BLaER1 treated with 17β-estradiol and CSF1 and Interleukin-3, amounts not matched to agents 10 nM and 100 nM (cell line): ENCODE measurements at regions not wholly inside any gene's neighbourhood (a gene's known extent, or its start where the extent isn't known, plus 50 kb on each side); places are given as distances from the start of the nearest gene placed in this dataset.

Source experiments
- H3K27ac ChIP-seq, 11 experiments: shearing (Covaris generic); formaldehyde crosslinking; 2 replicates each; pipeline ENCODE4 v1.8.1; 2022
- H3K27me3 ChIP-seq, 11 experiments: shearing (Covaris generic); formaldehyde crosslinking; 2 replicates each; pipeline ENCODE4 v1.8.1; 2022
- H3K36me3 ChIP-seq, 11 experiments: shearing (Covaris generic); formaldehyde crosslinking; 2 replicates each; pipeline ENCODE4 v1.8.1; 2022
- H3K4me1 ChIP-seq, 10 experiments: shearing (Covaris generic); formaldehyde crosslinking; 2 replicates each; pipeline ENCODE4 v1.8.1; 2022
- H3K4me2 ChIP-seq, 11 experiments: shearing (Covaris generic); formaldehyde crosslinking; 2 replicates each; pipeline ENCODE4 v1.8.1; 2022
- H3K4me3 ChIP-seq, 10 experiments: shearing (Covaris generic); formaldehyde crosslinking; 2 replicates each; pipeline ENCODE4 v1.8.1; 2022
- H3K9ac ChIP-seq, 11 experiments: shearing (Covaris generic); formaldehyde crosslinking; 2 replicates each; pipeline ENCODE4 v1.8.1; 2022
- H3K9me3 ChIP-seq, 11 experiments: shearing (Covaris generic); formaldehyde crosslinking; replicated peaks in 1 of 11; 2 replicates each; pipeline ENCODE4 v1.8.1; 2022
- H4K20me1 ChIP-seq, 11 experiments: shearing (Covaris generic); formaldehyde crosslinking; 2 replicates each; pipeline ENCODE4 v1.8.1; 2022
- Cebpa-rat ChIP-seq, 11 experiments: shearing (Covaris generic); IDR thresholded peaks; 2 replicates each; pipeline ENCODE4 v1.8.1; 2022

- Histone ChIP-seq H3K4me1 (peaks cover 11 to 63% (median 41%) of the 10 kb centered on the region in 10 experiments; a peak in 19 of 20 replicates), H4K20me1 (no peaks in the 10 kb centered on the region), H3K27ac (no peak overlapping the region), H3K4me3 (no peak overlapping the region), H3K9me3 (no peaks in the 10 kb centered on the region), H3K27me3 (peaks cover 0 to 13% (median 5%) of the 10 kb centered on the region in 11 experiments; a peak in 6 of 22 replicates), H3K9ac (no peak overlapping the region), H3K4me2 (peak overlapping the region in 3 of 11 experiments; percentile 79 to 84 (median 79); a peak in 1 of 22 replicates), H3K36me3 (no peaks in the 10 kb centered on the region)
- no peak for TF ChIP-seq Cebpa-rat (IDR thresholded peaks at IDR 0.05)
Observed at GRCh38 chr14:104421401-104421821, 158.2 kb upstream of the C14orf180 start.

GRCh38 chr14:104421892-104422828 is 157.4 kb upstream of the C14orf180 start:
- Histone ChIP-seq H4K20me1 (no peaks in the 10 kb centered on the region), H3K9ac (peak overlapping the region in 2 of 11 experiments; percentile 14 to 28; a peak in 1 of 22 replicates), H3K27me3 (peaks cover 0 to 13% (median 5%) of the 10 kb centered on the region in 11 experiments; a peak in 6 of 22 replicates), H3K4me2 (peak overlapping the region in 7 of 11 experiments; percentile 62 to 84 (median 79); a peak in 14 of 22 replicates), H3K27ac (no peak overlapping the region), H3K36me3 (no peaks in the 10 kb centered on the region), H3K4me1 (peaks cover 11 to 69% (median 47%) of the 10 kb centered on the region in 10 experiments; a peak in 19 of 20 replicates), H3K9me3 (no peaks in the 10 kb centered on the region), H3K4me3 (no peak overlapping the region)
- TF ChIP-seq Cebpa-rat (IDR thresholded peaks at IDR 0.05) = no peak

- H3K9me3 ChIP-seq = no peaks in the 10 kb centered on the region
- H3K9ac ChIP-seq = peak overlapping the region in 2 of 11 experiments; percentile 14 to 37; a peak in 3 of 22 replicates
- no peak overlapping the region for H3K27ac ChIP-seq
- H3K27me3 ChIP-seq = peaks cover 0 to 13% (median 5%) of the 10 kb centered on the region in 11 experiments; a peak in 6 of 22 replicates
- TF ChIP-seq Cebpa-rat (IDR thresholded peaks at IDR 0.05) = no peak
- no peak overlapping the region for H3K4me3 ChIP-seq
- H3K4me1 ChIP-seq = peaks cover 11 to 75% (median 50%) of the 10 kb centered on the region in 10 experiments; a peak in 19 of 20 replicates
- H3K4me2 ChIP-seq = peak overlapping the region in 9 of 11 experiments; percentile 58 to 84 (median 79); a peak in 17 of 22 replicates
- no peaks in the 10 kb centered on the region for H4K20me1 ChIP-seq
- no peaks in the 10 kb centered on the region for H3K36me3 ChIP-seq
Observed at GRCh38 chr14:104422837-104423681, 156.5 kb upstream of the C14orf180 start.

GRCh38 chr14:104423701-104424405 is 155.7 kb upstream of the C14orf180 start:
- H3K9ac ChIP-seq = peak overlapping the region in 4 of 11 experiments; percentile 12 to 37 (median 32); a peak in 2 of 22 replicates
- H4K20me1 ChIP-seq = no peaks in the 10 kb centered on the region
- no peaks in the 10 kb centered on the region for H3K9me3 ChIP-seq
- peaks cover 0 to 13% (median 5%) of the 10 kb centered on the region in 11 experiments; a peak in 6 of 22 replicates for H3K27me3 ChIP-seq
- TF ChIP-seq Cebpa-rat (IDR thresholded peaks at IDR 0.05) = no peak
- peak overlapping the region in 4 of 11 experiments; percentile 32 to 48 (median 40); a peak in 4 of 22 replicates for H3K27ac ChIP-seq
- no peaks in the 10 kb centered on the region for H3K36me3 ChIP-seq
- H3K4me2 ChIP-seq = peak overlapping the region; percentile 40 to 84 (median 67); a peak in 19 of 22 replicates
- H3K4me3 ChIP-seq = no peak overlapping the region
- peaks cover 11 to 79% (median 55%) of the 10 kb centered on the region in 10 experiments; a peak in 19 of 20 replicates for H3K4me1 ChIP-seq

GRCh38 chr14:104424406-104425072 is 155.0 kb upstream of the C14orf180 start:
- TF ChIP-seq Cebpa-rat (IDR thresholded peaks at IDR 0.05) = no peak
- H3K27me3 ChIP-seq = peaks cover 0 to 13% (median 5%) of the 10 kb centered on the region in 11 experiments; a peak in 6 of 22 replicates
- H3K9ac ChIP-seq = peak overlapping the region in 4 of 11 experiments; percentile 12 to 37 (median 32); a peak in 4 of 22 replicates
- peaks cover 11 to 86% (median 61%) of the 10 kb centered on the region in 10 experiments; a peak in 19 of 20 replicates for H3K4me1 ChIP-seq
- no peaks in the 10 kb centered on the region for H3K36me3 ChIP-seq
- H4K20me1 ChIP-seq = no peaks in the 10 kb centered on the region
- H3K4me2 ChIP-seq = peak overlapping the region; percentile 40 to 84 (median 67); a peak in 21 of 22 replicates
- H3K4me3 ChIP-seq = no peak overlapping the region
- H3K9me3 ChIP-seq = no peaks in the 10 kb centered on the region
- peak overlapping the region in 4 of 11 experiments; percentile 39 to 59 (median 48); a peak in 4 of 22 replicates for H3K27ac ChIP-seq

- Histone ChIP-seq H3K9ac (peak overlapping the region in 2 of 11 experiments; percentile 8 to 37; a peak in 2 of 22 replicates), H3K4me2 (peak overlapping the region; percentile 40 to 84 (median 67); a peak in 20 of 22 replicates), H3K27ac (peak overlapping the region in 4 of 11 experiments; percentile 9 to 59 (median 48); a peak in 6 of 22 replicates), H3K36me3 (no peaks in the 10 kb centered on the region), H3K4me3 (no peak overlapping the region), H3K4me1 (peaks cover 11 to 87% (median 63%) of the 10 kb centered on the region in 10 experiments; a peak in 19 of 20 replicates), H4K20me1 (no peaks in the 10 kb centered on the region), H3K27me3 (peaks cover 0 to 13% (median 5%) of the 10 kb centered on the region in 11 experiments; a peak in 6 of 22 replicates), H3K9me3 (no peaks in the 10 kb centered on the region)
- TF ChIP-seq Cebpa-rat (IDR thresholded peaks at IDR 0.05) = no peak
Observed at GRCh38 chr14:104425171-104425681, 154.3 kb upstream of the C14orf180 start.
